ENCODE measurements at regions not wholly inside any gene's neighbourhood (a gene's known extent, or its start where the extent isn't known, plus 50 kb on each side); places are given as distances from the start of the nearest gene placed in this dataset.

DNA sequence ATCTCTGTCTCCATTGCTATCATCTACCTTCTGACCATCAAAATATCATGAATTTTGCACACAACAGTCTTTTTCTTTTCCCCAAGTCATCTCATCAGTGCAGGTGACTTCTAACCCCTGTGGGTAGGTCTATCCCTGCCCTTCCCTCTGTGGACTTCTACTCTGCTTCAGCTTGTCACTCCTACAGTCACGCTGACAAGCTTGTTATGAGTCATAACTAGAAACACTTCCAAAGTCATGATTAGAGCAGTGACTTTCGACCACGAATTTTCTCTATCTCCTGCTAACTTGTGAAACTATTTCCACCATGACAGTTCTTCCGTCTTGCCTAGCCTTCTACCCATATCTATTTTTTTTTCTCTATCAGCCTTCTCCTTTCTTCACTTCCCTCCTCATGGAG lies 343.7 kb upstream of the ARGLU1 start:
- no peak for TF ChIP-seq CTCF (conservative IDR thresholded peaks at IDR 0.05; ENCODE audit: low read depth, low read length)
- no peak overlapping the region for H3K4me3 ChIP-seq (ENCODE audit: low read depth, low read length)
- DNase-seq (ENCODE audit: low read depth) = no peak

GRCh38 chr13:106911020-106911419 lies 343.1 kb upstream of the ARGLU1 start:
- no peak for DNase-seq (ENCODE audit: low read depth)
- no peak overlapping the region for H3K4me3 ChIP-seq (ENCODE audit: low read depth, low read length)
- no peak for TF ChIP-seq CTCF (conservative IDR thresholded peaks at IDR 0.05; ENCODE audit: low read depth, low read length)

DNA sequence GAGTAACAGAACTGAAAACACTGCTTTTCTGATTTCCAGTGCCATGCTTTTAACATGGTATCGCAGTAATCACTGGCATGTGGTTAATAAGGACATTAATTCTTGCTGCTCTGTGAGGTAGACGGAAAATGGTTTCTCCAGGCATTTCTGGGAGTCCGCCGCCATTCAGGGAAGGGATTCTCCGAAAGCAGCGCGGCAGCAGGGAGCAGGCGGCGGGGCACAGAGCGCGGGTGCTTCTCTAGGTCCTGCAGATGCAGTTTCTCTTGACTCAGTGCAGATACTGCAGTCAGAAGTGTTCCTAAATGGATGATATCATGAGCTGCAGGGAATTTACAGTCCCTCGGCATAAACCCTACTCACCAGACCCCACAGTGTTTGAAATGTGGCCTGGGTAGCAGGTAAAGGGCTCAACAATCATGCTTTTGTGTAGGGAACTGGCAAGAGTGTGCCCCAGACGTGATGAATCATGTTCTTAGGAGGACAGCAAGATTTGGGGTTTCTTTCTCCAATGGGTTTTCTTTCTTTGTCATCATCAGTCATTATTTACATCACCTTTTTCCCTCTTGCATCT lies 338.6 kb upstream of the ARGLU1 start:
- H3K4me3 ChIP-seq (ENCODE audit: low read depth, low read length) = no peak overlapping the region
- DNase-seq (ENCODE audit: low read depth) = no peak
- no peak for TF ChIP-seq CTCF (conservative IDR thresholded peaks at IDR 0.05; ENCODE audit: low read depth, low read length)

DNA sequence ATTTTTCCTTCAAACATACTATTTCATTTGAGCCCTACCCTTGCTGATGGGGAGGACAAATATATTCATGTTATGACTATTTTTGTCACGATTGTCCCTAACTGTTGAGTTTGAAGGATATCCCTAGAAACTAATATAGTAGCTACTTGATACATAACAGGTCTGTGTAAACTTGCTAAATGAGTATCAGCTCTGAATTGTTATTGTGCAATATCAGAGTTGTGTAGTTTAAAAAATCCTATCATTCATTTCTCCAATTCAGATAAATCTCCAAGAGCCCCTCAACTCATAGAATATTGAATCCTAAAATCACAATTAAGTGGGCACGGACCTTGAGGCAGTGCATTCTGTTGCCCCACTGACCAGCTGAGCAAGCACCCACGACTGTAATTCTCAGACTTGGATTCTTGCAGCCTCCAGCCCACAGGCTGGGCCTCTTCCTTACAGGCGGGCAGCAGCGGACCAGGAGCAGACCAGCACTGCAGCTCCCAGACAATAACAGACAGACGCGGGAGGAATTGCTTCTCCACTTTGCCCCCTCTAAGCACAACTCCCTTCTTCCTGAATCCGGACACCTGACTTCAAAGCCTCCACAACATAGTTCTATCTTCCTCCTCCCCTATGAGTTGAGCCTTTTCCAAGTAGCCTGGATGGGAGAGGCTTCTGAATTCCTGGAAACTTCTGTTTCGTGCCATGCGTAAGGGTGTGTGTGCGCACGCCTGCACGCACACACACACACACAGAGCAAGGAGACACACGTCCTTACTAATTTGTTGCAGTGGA lies 337.6 kb upstream of the ARGLU1 start:
- no peak for TF ChIP-seq CTCF (conservative IDR thresholded peaks at IDR 0.05; ENCODE audit: low read depth, low read length)
- no peak overlapping the region for H3K4me3 ChIP-seq (ENCODE audit: low read depth, low read length)
- no peak for DNase-seq (ENCODE audit: low read depth)

DNA sequence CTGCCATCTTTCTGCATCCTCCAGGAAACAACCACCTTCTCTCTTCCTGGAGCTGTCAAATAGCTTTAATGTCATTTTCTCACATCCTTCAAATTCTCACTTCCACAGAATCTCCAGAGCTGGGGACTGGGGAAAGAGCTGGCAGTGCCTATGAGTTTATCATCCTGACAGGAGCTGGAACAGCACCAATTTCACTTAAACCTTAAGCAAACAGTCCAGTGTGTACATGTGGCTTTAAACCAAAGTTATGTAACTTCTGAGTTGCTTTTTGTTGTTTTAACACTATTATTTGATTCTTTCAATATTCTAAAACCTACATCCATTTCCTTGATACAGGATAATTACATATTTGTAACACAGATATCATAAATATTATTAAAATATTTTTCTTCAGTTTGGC lies 331.5 kb upstream of the ARGLU1 start:
- H3K4me3 ChIP-seq (ENCODE audit: low read depth, low read length) = no peak overlapping the region
- DNase-seq (ENCODE audit: low read depth) = no peak
- no peak for TF ChIP-seq CTCF (conservative IDR thresholded peaks at IDR 0.05; ENCODE audit: low read depth, low read length)

GRCh38 chr13:106898231-106898630 lies 330.3 kb upstream of the ARGLU1 start:
- no peak for TF ChIP-seq CTCF (conservative IDR thresholded peaks at IDR 0.05; ENCODE audit: low read depth, low read length)
- DNase-seq (ENCODE audit: low read depth) = no peak

DNA sequence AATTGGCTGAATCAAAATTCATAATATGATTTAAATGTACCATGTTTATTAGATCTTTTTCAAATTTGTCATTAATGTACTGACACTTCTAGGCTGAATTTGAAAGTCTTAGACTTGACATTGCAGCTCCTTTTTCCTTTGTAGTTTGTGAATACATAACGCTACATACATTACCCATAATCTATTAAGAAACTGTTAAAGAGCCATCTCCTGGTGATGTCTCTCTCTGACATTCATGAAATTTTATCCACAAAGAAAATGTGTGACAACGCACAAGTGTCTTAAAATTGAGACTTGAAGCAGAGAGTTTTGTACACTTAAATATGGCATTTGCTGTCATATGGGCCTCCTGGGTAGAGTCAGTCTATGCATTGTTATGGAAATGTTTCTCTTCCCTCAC lies 320.2 kb upstream of the ARGLU1 start:
- no peak for DNase-seq (ENCODE audit: low read depth)
- H3K4me3 ChIP-seq (ENCODE audit: low read depth, low read length) = no peak overlapping the region
- no peak for TF ChIP-seq CTCF (conservative IDR thresholded peaks at IDR 0.05; ENCODE audit: low read depth, low read length)

More at GRCh38 chr13:106898231-106898630, 330.3 kb upstream of the ARGLU1 start:
- H3K4me3 ChIP-seq (ENCODE audit: low read depth, low read length) = no peak overlapping the region
